ENCODE measurements at regions not wholly inside any gene's neighbourhood (a gene's known extent, or its start where the extent isn't known, plus 50 kb on each side); places are given as distances from the start of the nearest gene placed in this dataset.
"Not testable (repeated sequence)": the region's sequence is repeated elsewhere in the genome, so short reads cannot be mapped to it uniquely, and the experiment has no call there.

DNA sequence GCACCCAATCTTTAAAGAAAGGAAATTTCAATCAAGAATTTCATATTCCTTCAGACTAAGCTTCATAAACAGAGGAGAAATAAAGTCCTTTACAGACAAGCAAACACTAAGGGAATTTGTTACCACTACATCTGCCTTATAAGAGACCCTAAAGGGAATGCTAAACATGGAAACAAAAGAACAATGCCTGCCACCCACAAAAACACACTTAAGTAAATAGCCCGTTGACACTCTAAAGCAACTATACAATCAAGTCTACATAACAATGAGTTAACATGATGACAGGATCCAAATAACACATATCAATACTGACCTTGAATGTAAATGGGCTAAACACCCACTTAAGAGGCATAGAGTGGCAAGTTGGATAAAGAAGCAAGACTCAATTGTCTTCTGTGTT is 1056.9 kb upstream of the ATXN8OS start:
- DNase-seq = no peak

DNA sequence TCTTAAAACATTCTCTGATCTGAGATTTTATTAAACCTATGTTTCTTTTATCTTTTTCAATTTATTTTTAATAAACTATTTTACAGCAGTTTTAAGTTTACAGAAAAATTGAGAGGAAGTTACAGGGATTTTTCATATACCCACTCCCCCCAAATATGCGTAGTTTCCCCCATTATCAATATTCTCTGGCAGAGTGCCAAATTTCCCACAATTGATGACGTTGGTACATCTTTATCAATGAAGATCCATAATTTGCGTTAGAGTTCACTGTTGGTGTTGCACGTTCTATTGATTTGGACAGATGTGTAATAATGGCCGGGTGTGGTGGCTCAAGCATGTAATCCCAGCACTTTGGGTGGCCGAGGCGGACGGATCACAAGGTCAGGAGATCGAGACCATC is 1063.0 kb upstream of the ATXN8OS start:
- DNase-seq = no peak

DNA sequence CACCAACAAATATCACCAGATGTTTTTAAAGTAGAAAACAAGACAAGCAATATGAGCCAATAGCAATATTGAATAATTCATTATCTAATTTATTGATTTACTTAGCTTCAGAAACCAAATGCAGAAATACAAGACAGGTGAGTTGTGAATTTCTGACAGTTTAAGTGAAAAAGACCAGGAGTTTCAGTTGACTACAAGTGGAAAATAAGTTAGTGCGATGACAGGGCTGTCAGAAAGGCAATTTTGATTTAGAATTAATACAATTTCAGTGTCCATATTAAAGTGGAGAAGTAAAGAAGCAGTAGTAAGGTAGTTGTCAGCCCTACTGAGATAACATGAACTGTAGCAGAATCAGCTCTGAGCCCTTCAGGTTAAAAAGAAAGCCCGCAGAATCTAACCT is 1066.7 kb upstream of the ATXN8OS start:
- DNase-seq = no peak

DNA sequence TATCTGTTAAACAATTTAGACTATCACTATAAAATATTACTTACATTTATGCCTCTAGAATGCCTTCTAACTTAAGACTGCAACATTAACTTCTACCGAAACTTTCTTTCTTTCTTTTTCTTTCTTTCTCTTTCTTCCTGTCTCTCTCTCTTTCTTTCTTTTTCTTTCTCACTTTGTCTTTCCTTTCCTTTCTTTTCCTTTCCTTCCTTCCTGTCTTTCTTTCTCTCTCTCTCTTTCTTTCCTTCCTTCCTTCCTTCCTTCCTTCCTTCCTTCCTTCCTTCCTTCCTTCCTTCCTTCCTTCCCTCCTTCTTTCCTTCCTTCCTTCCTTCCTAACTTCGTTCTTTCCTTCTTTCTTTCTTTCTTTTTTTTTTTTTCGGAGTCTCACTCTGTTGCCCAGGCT is 1071.9 kb upstream of the ATXN8OS start:
- DNase-seq = no peak

DNA sequence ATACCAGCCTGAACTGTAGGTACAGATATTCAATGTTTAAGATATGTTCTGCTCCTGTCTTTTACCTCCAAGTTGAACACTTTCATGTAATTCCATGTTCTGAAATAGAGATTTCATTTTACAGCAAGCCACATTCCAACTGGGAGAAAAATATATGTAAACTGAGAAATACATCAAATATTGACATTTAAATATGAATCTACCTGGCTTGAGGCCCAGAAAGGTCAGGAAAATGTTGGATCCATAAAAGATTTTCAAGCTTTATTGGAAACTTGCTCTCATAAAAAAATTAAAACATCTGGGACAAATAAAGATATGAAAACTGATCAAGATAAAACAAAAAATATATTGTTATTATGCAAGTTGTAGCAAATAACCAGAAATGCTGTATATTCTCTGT is 1078.7 kb upstream of the ATXN8OS start:
- no peak for DNase-seq

DNA sequence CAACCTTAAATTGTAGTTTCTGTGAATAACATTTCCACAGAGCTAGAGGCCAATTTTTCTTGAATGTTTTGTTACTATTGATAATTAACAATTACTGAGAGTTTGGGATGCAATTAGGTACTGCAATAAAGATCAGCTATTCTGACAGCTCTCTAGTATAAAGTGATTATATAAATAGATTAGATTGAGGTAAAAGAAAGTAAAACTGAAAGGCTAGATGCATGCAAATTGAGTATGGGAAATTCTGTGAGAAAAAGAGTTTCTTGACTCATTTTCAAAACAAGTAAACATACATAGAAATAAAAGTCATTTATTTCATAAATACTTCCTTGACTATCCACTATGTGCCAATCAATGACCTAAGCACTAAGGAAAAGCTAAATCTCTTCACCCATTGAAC is 1087.5 kb upstream of the ATXN8OS start:
- no peak for DNase-seq

DNA sequence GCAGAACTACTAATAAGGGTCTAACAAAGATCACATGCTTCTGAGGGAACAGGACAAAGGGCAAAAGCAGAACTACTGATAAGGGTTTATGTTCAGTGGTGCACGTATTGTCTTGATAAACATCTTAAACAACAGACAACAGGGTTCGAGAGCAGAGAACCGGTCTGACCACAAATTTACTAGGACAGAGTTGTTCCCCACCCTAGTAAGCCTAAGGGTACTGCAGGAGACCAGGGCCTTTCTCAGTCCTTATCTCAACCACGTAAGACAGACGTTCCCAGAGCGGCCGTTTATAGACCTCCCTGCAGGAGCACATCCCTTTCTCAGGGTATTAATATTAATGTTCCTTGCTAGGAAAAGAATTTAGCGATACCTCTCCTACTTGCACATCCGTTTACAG is 1089.5 kb upstream of the ATXN8OS start:
- DNase-seq = not testable (repeated sequence)

DNA sequence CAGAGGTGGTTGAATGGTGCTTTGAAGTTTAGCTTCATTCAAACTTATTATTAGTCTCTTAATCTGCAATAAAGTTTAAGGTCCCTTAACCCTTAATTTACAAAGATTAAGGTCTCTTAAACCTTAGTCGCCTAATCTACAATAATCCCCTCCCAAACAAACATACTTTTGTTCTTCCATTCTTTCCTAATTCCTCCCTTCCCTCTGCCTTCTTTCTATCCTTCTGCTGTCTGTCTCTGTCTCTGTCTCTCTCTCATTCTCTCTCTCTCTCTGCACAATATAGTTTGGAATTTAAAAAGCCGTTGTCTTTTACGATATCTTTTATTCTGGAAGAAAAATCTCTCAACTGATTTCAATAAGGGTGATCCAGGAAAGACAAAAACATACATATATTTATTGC is 1096.8 kb upstream of the ATXN8OS start:
- DNase-seq = no peak

DNA sequence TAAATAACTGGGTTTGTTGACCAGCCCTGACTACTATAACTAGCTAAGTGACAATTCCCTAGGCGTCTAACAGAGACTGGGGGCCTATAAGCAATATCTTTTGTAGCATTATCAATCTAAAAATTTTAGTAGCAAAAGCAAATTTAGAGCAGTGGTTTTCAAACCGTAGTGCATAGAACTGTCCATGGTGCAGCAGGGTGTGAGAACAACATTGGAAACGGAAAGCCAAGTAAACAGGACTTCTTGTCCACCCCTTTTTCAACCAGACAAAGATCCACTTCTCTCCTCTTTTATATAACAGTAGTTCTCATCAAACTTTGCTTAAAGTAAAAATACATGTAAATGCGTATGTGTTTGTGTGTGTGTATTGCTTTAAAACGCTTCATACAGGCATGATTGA is 1099.1 kb upstream of the ATXN8OS start:
- DNase-seq = no peak

DNA sequence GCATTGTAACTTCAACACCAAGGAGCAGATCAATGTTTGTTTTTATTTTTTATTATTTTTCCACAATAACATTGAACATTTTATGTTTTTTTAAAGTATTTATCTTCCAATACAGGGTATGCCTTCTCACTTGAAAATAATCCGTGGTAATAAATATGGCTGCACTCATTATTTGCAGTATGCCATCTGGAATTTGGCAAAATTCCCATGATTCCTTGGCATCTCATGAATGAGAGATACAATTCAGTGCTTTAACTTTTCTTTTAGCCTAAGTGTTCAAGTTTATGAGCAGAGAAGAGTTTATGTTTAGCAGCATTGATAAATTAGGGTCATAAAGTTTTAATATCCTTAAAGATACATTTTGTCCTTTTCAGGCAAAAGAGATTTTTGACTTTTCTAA is 1109.6 kb upstream of the ATXN8OS start:
- no peak for DNase-seq

DNA sequence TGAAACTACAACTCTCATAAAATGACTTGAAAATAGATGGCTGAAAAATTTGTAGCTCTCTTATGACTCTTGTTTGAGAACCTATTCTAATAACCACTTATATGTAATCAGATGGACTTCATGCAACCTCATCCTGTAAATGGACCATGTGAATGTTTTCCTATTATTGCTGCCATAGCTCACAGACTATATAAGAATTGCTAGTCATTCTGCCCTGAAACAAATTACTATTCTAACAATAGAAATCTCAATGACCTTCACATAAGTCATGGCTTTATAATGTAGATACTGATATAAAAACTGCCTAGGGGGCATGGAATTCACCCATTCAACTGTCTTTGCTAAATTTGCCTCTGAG is 1111.0 kb upstream of the ATXN8OS start:
- no peak for DNase-seq

DNA sequence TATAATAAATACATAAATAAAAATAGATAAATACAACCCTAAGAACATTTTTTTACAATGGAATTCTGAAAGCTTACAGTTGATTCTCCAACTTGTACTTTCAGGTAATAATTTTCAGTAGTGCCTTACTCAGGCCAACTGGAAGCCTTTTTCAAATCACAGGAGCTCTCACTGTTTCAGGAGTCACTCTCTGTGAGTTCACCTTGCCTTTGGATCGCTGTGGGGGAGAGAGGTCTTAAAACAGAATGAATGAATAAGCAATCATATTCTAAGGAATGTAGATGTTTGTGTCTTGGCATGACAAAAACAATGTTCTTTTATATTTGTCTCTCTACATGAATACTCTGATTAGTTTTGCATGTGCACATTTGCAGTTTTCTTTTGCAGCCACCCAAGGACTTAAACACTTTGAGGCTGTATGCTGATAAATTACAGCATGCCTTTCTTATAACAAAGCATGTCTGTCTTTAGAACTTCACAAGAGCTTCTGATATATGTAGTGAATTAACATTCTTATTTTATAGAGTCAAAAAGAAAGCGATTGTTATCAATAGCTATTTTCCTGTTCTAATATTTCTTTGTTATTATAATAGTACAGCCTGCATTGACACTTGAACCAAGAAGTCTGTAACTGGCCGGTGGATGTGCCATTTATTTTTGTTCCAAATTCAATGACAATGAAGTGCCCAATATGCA is 1111.5 kb upstream of the ATXN8OS start:
- no peak for DNase-seq

DNA sequence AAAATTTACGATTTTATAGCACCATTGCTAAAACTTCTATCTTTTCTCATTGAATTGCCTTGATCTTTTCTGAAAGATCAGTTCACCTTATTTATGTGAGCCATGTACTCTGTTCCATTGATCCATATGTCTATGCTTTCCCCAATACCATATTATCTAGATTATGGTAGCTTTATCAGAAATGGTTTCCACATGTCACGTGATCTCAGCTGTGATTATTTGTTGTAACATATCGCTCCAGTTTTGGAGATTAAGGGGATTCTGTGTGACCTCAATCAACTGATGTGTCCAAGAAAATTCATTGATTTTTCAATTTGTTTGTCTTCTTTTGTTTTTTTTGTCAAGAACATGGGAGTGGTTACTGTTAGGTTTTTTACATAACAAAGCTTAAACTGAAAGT is 1114.5 kb upstream of the ATXN8OS start:
- no peak for DNase-seq

DNA sequence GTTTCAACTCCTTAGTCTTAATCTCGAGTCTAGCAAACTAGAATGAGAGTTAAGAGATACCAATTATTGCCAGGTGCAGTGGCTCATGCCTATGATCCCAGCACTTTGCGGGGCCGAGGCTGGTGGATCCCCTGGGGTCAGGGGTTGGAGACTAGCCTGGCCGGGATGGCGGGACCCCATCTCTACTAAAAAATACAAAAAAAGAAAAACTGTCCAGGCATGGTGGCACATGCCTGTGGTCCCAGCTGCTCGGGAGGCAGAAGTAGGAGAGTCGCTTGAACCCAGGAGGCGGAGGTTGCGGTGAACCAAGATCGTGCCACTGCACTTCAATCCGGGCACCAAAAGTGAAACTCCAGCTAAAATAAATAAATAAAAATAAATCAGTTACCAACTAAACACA is 1119.5 kb upstream of the ATXN8OS start:
- no peak for DNase-seq

DNA sequence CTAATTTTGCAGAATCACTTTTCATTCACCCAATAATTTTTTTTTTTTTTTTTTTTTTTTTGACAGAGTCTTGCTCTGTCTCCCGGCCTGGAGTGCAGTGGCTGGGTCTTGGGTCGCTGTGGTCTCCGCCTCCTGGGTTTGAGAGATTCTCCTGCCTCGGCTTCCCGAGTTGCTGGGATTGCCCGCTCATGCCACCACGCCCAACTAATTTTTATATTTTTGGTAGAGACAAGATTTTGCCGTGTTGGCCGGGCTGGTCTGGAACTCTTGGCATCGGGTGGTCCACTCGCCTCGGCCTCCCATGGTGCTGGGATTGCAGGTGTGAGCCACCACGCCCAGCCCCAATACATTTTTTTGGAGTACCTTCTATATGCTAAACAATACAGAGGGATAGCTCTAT is 1120.0 kb upstream of the ATXN8OS start:
- DNase-seq = no peak

DNA sequence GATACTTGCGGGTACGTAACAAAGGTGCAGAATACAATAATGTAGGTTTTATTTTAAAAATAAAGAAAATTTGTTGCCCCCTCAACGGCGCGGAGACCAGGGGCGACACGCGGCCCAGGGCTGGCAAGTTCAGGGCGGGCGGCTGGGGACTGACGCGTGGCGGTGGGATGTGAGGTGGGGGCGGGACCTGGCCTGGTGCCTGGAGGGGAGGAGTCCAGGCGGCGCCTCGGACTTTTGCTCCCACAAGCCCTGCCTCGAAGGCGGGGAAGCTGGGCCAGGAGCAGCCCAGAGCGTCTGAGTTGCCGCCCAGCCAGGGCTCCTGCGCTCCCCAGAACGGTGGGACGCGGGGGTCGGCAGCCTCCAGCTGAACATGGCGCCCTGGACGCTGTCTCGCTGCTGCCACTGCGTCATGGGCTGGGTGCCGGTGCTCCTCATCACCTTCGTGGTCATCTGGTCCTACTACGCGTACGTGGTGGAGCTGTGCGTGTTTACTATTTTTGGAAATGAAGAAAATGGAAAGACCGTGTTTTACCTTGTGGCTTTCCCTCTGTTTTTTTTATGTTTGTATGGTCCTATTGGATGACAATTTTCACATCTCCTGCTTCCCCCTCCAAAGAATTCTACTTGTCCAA is 1122.8 kb upstream of the ATXN8OS start:
- DNase-seq = no peak

DNA sequence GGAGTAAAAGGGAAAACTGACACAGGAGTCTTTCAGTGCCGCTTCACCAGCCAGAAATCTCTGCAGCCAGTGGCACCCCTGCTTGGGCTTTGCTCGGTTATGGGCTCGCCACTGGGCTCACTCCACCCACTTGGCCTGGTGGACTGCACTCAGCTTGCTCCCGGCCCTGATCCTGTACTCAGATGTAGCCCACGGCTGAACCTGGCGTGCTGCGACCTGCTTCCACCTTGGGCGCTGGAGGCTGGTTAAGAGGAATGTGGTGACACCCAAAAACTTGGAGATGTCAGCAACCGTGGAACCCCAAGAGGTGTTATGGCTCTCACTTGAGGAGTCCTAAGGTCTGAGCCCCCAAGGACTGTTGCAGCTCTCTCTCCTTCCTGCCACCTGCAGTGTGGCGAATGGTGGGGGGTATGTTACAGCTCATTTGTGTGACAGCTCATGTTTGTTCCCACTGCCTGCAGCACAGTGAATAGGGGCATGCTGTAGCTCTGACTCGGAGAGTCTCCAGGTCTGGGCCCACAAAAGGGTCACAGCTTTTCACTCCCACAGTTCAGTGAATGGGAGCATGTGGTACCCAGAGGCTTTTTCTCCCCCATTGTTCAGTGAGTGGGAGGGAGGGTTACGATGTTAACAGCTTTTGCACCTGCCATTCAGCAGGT is 1124.5 kb upstream of the ATXN8OS start:
- no peak for DNase-seq

DNA sequence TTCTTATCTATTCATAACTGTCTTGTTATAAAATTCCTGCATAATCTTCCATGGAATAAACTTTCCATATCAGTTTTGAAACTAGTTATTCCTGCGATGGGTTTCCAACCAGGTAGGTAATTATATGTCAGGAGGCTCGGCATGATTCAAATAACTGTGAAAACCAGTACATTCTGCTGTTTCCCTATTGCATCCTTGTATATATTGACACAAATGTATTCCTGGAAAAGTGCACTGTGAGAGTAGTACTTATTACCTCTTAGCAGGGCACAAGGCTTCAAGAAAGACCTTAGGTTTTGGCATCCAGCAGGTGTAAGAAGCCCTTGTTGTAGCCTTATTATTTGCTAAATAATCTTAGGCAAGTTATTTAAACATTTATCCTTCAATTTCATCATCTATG is 1131.3 kb upstream of the ATXN8OS start:
- no peak for DNase-seq

DNA sequence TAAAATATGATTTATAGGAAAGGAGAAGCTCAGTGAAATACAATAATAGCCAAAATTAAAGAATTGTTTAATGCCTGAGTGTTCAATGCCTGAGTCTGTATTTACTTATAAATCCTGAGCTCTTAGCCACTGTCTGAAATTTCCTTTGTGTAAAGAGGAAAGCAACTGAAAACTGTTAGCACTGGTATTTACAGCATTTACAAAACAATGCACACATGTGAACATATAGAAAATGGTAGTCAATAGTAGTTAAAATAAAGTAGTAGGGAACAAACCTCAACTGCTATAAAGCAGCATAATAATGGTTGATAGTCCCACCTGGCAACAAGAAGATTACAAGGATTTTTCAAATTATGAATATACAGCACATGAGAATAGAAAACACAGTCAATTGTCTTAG is 1137.1 kb upstream of the ATXN8OS start:
- no peak for DNase-seq

DNA sequence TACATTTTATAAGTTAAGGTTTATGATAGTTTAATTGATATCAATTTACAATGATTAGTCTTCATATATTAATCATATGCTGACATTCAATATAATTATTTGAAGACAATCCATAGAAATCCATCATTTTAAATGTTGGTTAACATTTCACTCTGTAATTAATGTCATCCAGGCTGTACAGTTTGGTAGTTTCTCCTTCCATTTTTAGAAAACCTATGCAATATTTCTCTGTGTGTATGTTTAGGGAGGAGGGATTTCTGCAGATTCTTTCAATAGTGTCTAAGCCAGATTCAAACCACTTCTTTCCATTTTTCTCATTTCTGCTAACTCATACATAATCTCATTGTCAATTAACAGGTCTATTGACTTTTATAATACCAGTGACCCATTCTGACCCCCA is 1159.0 kb upstream of the ATXN8OS start:
- DNase-seq = no peak

DNA sequence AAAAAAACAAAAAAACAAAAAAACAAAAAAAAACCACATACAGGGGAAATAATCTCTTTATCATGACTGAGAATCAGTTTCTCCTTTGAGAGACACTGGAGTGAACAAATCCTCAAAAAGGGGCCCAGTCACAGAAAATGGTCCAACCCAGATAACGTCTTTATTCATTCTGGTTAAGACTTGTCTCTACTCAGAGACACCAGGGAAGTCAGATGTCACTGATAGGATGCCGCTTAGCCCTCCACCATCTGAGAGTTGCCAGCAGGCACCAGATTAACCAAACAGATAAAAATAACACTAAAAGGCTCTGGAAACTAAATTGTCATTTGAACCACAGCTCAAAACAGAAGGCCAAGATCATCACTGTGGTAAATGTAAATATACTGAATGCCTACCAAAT is 1163.4 kb upstream of the ATXN8OS start:
- no peak for DNase-seq

DNA sequence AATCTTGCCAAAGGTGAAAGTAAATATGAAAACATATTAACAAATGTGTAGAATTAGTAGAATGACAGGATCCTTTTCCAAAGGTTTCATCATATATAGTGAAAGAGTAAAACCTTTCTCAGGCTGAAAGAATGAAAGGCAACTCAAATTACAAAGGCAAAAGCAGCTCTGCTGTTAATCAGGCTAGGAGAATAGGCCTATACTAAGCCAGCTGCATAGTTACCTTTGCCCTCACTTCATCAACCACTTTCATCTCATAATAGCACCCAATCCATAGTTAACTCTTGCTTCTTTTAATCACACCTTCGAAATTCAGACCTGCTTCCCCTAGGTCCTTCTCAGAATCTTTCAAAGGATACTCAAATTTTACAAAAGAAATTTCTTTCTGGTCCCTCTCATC is 1167.6 kb upstream of the ATXN8OS start:
- no peak for DNase-seq

DNA sequence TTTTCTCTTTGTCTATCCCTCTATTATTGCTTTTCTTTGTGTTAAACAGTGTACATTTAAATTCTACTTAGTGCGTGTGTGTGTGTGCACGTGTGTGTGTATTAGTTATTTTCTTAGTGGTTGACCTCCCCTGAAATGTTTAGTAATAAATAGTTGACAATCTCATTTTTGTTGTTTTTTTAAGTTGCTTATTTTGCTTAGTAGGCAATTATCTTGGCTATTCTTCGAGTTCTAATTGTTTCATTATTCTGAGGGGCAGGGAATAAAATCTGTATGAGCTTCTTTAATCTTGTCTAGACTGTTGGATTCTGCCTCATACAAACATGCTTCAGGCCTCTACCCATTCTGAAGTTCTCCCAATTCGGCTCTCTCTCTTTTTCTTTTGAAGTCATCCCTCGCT is 1169.0 kb upstream of the ATXN8OS start:
- DNase-seq = no peak

DNA sequence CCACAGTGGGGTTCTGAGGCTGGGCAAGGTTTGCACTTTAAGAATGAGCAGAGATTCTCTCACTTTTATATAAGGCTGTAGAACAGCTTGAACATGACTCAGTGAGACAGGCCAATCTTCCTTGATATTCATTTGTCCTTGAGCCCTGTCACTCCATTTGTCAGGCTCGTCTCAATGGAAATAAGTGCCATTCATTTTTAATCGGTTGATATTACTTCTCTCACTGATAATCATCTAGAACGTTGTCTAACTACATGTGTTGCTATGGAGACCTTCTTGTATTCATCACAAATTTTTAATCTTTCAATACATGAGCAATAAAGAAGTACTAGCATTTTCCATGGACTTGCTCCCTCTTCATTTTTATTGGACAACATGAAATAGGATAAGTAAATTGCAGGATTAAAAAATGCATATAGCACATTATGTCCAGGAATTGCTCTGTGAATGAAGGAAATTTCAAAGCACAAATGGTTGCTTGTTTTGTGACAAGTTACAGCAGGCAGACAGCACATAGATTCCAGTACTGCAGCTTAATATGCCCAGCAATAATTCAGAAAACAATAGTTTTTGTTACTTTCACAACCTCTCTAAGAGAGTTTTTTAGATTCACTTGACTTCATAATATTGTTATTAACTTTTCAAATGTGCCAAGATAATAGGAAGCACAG is 1178.4 kb upstream of the ATXN8OS start:
- DNase-seq = no peak
